Fibroblast of lung (primary cell): ENCODE measurements at regions not wholly inside any gene's neighbourhood (a gene's known extent, or its start where the extent isn't known, plus 50 kb on each side); places are given as distances from the start of the nearest gene placed in this dataset.

Experiments used
- EZH2 ChIP-seq: IDR thresholded peaks from 2 replicates; pipeline ENCODE4 v1.5.1; 2012; ENCODE audit warnings: low read length, control low read depth, mild to moderate bottlenecking; ENCODE audit errors: missing control alignments
- TF ChIP-seq, protein P1 (sequence below), 2 donors: IDR thresholded peaks in 1 of 2; conservative IDR thresholded peaks in 1 of 2; 1 replicate in 1 of 2; 2 replicates in 1 of 2; pipeline ENCODE4 v1.5.1; 2011 to 2012; ENCODE audit warnings: low read length in 2 of 2, control low read depth in 1 of 2, inconsistent platforms in 1 of 2, low read depth in 1 of 2, mild to moderate bottlenecking in 1 of 2

DNA sequence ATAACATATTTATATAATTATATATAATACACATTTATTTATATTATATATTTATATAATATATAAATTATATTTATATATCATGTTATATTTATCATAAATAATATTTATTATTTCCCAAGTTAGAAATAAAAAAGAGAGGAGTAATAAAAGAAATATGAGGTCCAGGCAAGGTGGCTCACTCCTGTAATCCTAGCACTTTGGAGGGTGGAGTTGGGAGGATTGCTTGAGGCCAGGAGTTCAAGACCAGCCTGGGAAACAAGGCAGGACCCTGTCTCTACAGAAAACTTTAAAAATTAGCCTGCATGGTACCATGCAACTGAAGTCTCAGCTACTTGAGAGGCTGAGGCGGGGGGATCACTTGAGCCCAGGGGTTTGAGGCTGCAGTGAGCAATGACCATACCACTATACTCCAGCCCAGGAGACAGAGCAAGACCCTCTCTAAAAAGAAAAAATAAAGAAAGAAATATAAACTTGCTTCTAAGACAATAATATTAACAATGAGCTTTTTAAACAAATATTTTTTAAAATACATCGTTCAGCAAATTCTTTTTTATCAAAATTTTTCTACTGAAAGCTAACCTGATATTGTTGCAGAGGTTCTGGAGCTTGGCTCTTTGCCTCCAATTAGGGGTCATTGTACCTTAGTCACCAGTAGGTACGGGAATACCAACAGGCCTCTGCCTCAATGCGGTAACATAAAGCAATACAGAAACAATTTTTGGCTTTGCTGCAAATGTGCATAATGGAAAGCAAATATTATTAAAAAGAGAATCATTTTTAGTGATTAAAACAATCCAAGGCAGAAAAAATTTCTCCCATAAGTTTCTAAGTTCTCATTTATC is 290.0 kb downstream of the SETD4 start:
- TF ChIP-seq, protein P1, sequence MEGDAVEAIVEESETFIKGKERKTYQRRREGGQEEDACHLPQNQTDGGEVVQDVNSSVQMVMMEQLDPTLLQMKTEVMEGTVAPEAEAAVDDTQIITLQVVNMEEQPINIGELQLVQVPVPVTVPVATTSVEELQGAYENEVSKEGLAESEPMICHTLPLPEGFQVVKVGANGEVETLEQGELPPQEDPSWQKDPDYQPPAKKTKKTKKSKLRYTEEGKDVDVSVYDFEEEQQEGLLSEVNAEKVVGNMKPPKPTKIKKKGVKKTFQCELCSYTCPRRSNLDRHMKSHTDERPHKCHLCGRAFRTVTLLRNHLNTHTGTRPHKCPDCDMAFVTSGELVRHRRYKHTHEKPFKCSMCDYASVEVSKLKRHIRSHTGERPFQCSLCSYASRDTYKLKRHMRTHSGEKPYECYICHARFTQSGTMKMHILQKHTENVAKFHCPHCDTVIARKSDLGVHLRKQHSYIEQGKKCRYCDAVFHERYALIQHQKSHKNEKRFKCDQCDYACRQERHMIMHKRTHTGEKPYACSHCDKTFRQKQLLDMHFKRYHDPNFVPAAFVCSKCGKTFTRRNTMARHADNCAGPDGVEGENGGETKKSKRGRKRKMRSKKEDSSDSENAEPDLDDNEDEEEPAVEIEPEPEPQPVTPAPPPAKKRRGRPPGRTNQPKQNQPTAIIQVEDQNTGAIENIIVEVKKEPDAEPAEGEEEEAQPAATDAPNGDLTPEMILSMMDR (conservative IDR thresholded peaks at IDR 0.05 in 1 of 2, IDR thresholded peaks at IDR 0.05 in 1 of 2; ENCODE audit: low read depth in 1 of 2, low read length in 2 of 2): no peak
- TF ChIP-seq EZH2: no peak
